GM21381 (cell line): ENCODE measurements at regions not wholly inside any gene's neighbourhood (a gene's known extent, or its start where the extent isn't known, plus 50 kb on each side); places are given as distances from the start of the nearest gene placed in this dataset.
"Not testable (repeated sequence)": the region's sequence is repeated elsewhere in the genome, so short reads cannot be mapped to it uniquely, and the experiment has no call there.

Experiments used
- ATAC-seq: cut with Tn5 transposase; IDR thresholded peaks from one replicate; pipeline ENCODE4 v1.9.1; 2021; ENCODE audit warnings: mild to moderate bottlenecking, moderate library complexity; ENCODE audit not compliant: unreplicated experiment

- ATAC-seq, result no peak
Measured at GRCh38 chr7:119756687-119757086, 516.3 kb upstream of the KCND2 start.

GRCh38 chr7:119758254-119758653 lies 514.7 kb upstream of the KCND2 start:
- ATAC-seq, result no peak

GRCh38 chr7:119761776-119762175 lies 511.2 kb upstream of the KCND2 start:
- ATAC-seq, result no peak

GRCh38 chr7:119782286-119782685 lies 490.7 kb upstream of the KCND2 start:
- no peak for ATAC-seq

- ATAC-seq, result no peak
Measured at GRCh38 chr7:119783799-119784198, 489.2 kb upstream of the KCND2 start.

GRCh38 chr7:119802147-119802546 lies 470.8 kb upstream of the KCND2 start:
- no peak for ATAC-seq

- ATAC-seq, result no peak
Measured at GRCh38 chr7:119825091-119825655, 447.8 kb upstream of the KCND2 start.

GRCh38 chr7:119826547-119826946 lies 446.4 kb upstream of the KCND2 start:
- ATAC-seq, result no peak

GRCh38 chr7:119838444-119838843 lies 434.5 kb upstream of the KCND2 start:
- ATAC-seq, result no peak

GRCh38 chr7:119842337-119842736 lies 430.6 kb upstream of the KCND2 start:
- ATAC-seq, result no peak

- no peak for ATAC-seq
Measured at GRCh38 chr7:119842786-119843185, 430.2 kb upstream of the KCND2 start.

GRCh38 chr7:119861385-119861784 lies 411.6 kb upstream of the KCND2 start:
- ATAC-seq, result no peak

GRCh38 chr7:119868387-119868786 lies 404.6 kb upstream of the KCND2 start:
- ATAC-seq, result no peak

GRCh38 chr7:119879835-119880234 lies 393.1 kb upstream of the KCND2 start:
- ATAC-seq, result no peak

GRCh38 chr7:119886007-119886406 lies 387.0 kb upstream of the KCND2 start:
- no peak for ATAC-seq

GRCh38 chr7:119886525-119886924 lies 386.4 kb upstream of the KCND2 start:
- not testable (repeated sequence) for ATAC-seq

- no peak for ATAC-seq
Measured at GRCh38 chr7:119888251-119888650, 384.7 kb upstream of the KCND2 start.

- ATAC-seq, result no peak
Measured at GRCh38 chr7:119890631-119891030, 382.3 kb upstream of the KCND2 start.

- ATAC-seq, result no peak
Measured at GRCh38 chr7:119895320-119895719, 377.7 kb upstream of the KCND2 start.

GRCh38 chr7:119896386-119896785 lies 376.6 kb upstream of the KCND2 start:
- no peak for ATAC-seq

GRCh38 chr7:119900996-119901672 lies 371.8 kb upstream of the KCND2 start:
- ATAC-seq, result no peak

- ATAC-seq, result no peak
Measured at GRCh38 chr7:119903085-119903484, 369.9 kb upstream of the KCND2 start.

GRCh38 chr7:119905495-119905894 lies 367.5 kb upstream of the KCND2 start:
- no peak for ATAC-seq
